ENCODE measurements at regions not wholly inside any gene's neighbourhood (a gene's known extent, or its start where the extent isn't known, plus 50 kb on each side); places are given as distances from the start of the nearest gene placed in this dataset.

DNA sequence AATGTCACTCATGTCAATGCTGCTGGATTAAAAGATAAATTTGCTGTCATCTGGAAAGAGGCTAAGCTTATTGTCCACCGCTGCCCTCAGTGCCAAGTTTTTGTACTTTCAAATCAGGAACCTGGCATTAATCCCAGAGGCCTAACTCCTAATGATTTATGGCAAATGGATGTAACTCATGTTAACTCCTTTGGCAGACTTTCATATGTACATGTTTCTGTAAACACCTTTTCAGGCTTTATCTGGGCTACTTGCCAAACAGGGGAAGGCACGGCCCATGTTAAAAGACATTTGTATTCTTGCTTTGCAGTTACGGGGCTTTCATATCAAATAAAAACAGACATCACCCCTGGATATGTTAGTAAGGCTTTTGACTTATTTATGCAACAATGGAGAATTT, 608.0 kb upstream of the ACO1 start:
- Histone ChIP-seq H3K4me2 (ENCODE audit: insufficient read depth, low read length) (no peak overlapping the region), H4K20me1 (replicated peaks; ENCODE audit: control insufficient read depth, insufficient read depth, low read length) (no peaks in the 10 kb centered on the region), H3K4me3 (no peak overlapping the region), H2AFZ (ENCODE audit: low read depth, low read length) (no peak overlapping the region), H3K27ac (ENCODE audit: extremely low read depth, low read depth, low read length) (no peak overlapping the region), H3K27me3 (ENCODE audit: control insufficient read depth in 2 of 2, insufficient read depth in 2 of 2, low read length in 2 of 2) (no peaks in the 10 kb centered on the region), H3K4me1 (replicated peaks in 1 of 2; ENCODE audit: control insufficient read depth in 2 of 2, insufficient read depth in 2 of 2, low read length in 2 of 2) (no peaks in the 10 kb centered on the region), H3K9me3 (replicated peaks; ENCODE audit: control insufficient read depth, insufficient read depth, low read depth, low read length) (no peaks in the 10 kb centered on the region), H3K9me1 (ENCODE audit: control insufficient read depth, insufficient read depth, low read length) (no peaks in the 10 kb centered on the region), H3K79me2 (ENCODE audit: control insufficient read depth, insufficient read depth, low read length) (no peaks in the 10 kb centered on the region), H3K36me3 (ENCODE audit: control insufficient read depth, insufficient read depth, low read length) (no peaks in the 10 kb centered on the region), H3K9ac (ENCODE audit: insufficient read depth in 1 of 2, low read depth in 2 of 2, low read length in 2 of 2) (no peak overlapping the region)
- POLR2A ChIA-PET: no interaction called here
- CTCF ChIA-PET (ENCODE audit: low intra/inter-chr PET ratio): no interaction called here
- DNase-seq (ENCODE audit: extremely low read depth in 1 of 4, low spot score in 3 of 4): no peak
- 0% methylated on average over 2 of the region's 3 CpGs for WGBS (ENCODE audit: insufficient coverage, low coverage, missing lambda C conversion rate)
- ATAC-seq: no peak
- no TSS peak for BruUV-seq (replicated peaks)
- intact Hi-C loops (cut with micrococcal nuclease): no loop called here
- in situ Hi-C loops (cut with MboI): no loop called here
- no peak for FAIRE-seq
- TF ChIP-seq, protein P1, sequence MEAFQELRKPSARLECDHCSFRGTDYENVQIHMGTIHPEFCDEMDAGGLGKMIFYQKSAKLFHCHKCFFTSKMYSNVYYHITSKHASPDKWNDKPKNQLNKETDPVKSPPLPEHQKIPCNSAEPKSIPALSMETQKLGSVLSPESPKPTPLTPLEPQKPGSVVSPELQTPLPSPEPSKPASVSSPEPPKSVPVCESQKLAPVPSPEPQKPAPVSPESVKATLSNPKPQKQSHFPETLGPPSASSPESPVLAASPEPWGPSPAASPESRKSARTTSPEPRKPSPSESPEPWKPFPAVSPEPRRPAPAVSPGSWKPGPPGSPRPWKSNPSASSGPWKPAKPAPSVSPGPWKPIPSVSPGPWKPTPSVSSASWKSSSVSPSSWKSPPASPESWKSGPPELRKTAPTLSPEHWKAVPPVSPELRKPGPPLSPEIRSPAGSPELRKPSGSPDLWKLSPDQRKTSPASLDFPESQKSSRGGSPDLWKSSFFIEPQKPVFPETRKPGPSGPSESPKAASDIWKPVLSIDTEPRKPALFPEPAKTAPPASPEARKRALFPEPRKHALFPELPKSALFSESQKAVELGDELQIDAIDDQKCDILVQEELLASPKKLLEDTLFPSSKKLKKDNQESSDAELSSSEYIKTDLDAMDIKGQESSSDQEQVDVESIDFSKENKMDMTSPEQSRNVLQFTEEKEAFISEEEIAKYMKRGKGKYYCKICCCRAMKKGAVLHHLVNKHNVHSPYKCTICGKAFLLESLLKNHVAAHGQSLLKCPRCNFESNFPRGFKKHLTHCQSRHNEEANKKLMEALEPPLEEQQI (IDR thresholded peaks at IDR 0.05): no peak
- TF ChIP-seq ZNF551 (CRISPR knock-in tag; IDR thresholded peaks at IDR 0.05) (no peak), POU5F1 (IDR thresholded peaks at IDR 0.05; ENCODE audit: borderline replicate concordance, low read depth, low read length, partially characterized antibody) (no peak), NONO (IDR thresholded peaks at IDR 0.05; ENCODE audit: low read depth in 2 of 2, low read length in 1 of 2) (no peak), KDM5B (IDR thresholded peaks at IDR 0.05; ENCODE audit: insufficient replicate concordance, low read depth, low read length) (no peak), HMG20B (CRISPR knock-in tag; IDR thresholded peaks at IDR 0.05) (no peak), MECOM (CRISPR knock-in tag; IDR thresholded peaks at IDR 0.05) (no peak), NCOA2 (IDR thresholded peaks at IDR 0.05; ENCODE audit: partially characterized antibody in 2 of 2) (no peak), ZNF311 (CRISPR knock-in tag; IDR thresholded peaks at IDR 0.05) (no peak), ZNF436 (CRISPR knock-in tag; IDR thresholded peaks at IDR 0.05) (no peak), MCM7 (IDR thresholded peaks at IDR 0.05) (no peak), TCF7 (IDR thresholded peaks at IDR 0.05; ENCODE audit: borderline replicate concordance) (no peak), ZNF696 (CRISPR knock-in tag; conservative IDR thresholded peaks at IDR 0.05) (no peak), SMC3 (conservative IDR thresholded peaks at IDR 0.05; ENCODE audit: insufficient read depth, low read depth, low read length) (no peak), HSF4 (CRISPR knock-in tag; IDR thresholded peaks at IDR 0.05; ENCODE audit: borderline replicate concordance) (no peak), PTBP1 (IDR thresholded peaks at IDR 0.05; ENCODE audit: low read depth, low read length) (no peak)
- TF ChIP-seq, protein P2, sequence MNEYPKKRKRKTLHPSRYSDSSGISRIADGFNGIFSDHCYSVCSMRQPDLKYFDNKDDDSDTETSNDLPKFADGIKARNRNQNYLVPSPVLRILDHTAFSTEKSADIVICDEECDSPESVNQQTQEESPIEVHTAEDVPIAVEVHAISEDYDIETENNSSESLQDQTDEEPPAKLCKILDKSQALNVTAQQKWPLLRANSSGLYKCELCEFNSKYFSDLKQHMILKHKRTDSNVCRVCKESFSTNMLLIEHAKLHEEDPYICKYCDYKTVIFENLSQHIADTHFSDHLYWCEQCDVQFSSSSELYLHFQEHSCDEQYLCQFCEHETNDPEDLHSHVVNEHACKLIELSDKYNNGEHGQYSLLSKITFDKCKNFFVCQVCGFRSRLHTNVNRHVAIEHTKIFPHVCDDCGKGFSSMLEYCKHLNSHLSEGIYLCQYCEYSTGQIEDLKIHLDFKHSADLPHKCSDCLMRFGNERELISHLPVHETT (CRISPR knock-in tag; conservative IDR thresholded peaks at IDR 0.05 in 1 of 2, IDR thresholded peaks at IDR 0.05 in 1 of 2): no peak
- TF ChIP-seq, protein P3, sequence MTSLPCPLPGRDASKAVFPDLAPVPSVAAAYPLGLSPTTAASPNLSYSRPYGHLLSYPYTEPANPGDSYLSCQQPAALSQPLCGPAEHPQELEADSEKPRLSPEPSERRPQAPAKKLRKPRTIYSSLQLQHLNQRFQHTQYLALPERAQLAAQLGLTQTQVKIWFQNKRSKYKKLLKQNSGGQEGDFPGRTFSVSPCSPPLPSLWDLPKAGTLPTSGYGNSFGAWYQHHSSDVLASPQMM (CRISPR knock-in tag; IDR thresholded peaks at IDR 0.05): no peak
- TF ChIP-seq, protein P4, sequence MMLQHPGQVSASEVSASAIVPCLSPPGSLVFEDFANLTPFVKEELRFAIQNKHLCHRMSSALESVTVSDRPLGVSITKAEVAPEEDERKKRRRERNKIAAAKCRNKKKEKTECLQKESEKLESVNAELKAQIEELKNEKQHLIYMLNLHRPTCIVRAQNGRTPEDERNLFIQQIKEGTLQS (IDR thresholded peaks at IDR 0.05): no peak
- TF ChIP-seq, protein P4 (CRISPR knock-in tag; conservative IDR thresholded peaks at IDR 0.05): no peak

Data from K562 (cell line).